Colonic mucosa (tissue), 4 donors: ENCODE measurements at regions not wholly inside any gene's neighbourhood (a gene's known extent, or its start where the extent isn't known, plus 50 kb on each side); places are given as distances from the start of the nearest gene placed in this dataset.

ENCODE experiments used
- DNase-seq: peaks from one replicate; pipeline ENCODE4 v3.0.0-alpha.2; 2020
- H3K27ac ChIP-seq: fragments of 200-600 bp; one replicate; pipeline ENCODE4 v1.8.0; 2021
- H3K27me3 ChIP-seq: fragments of 200-600 bp; one replicate; pipeline ENCODE4 v1.8.0; 2021
- H3K36me3 ChIP-seq: fragments of 200-600 bp; one replicate; pipeline ENCODE4 v1.8.0; 2021
- H3K4me1 ChIP-seq: fragments of 200-600 bp; one replicate; pipeline ENCODE4 v1.8.0; 2021; ENCODE audit warnings: mild to moderate bottlenecking
- H3K4me3 ChIP-seq: fragments of 200-600 bp; one replicate; pipeline ENCODE4 v1.8.0; 2021
- H3K9ac ChIP-seq, 2 donors: one replicate each; pipeline ENCODE4 v1.7.0; 2013; ENCODE audit warnings: control low read depth in 2 of 2, low read depth in 2 of 2, low read length in 2 of 2
- H3K9me3 ChIP-seq: fragments of 200-600 bp; one replicate; pipeline ENCODE4 v1.8.0; 2021
- CTCF ChIP-seq: fragments of 200-600 bp; IDR thresholded peaks from one replicate; pipeline ENCODE4 v1.8.0; 2022; ENCODE audit warnings: antibody characterized with exemption, mild to moderate bottlenecking
- intact Hi-C: fragments of 100-400 bp; cut with DNase I; formaldehyde crosslinking; loops from one replicate; pipeline ENCODE4 v1.14.1; 2022
- donor health status: healthy.
- donor health status: DM: no; HTN: no; CAD: no.
- donor health status: DM: no; HTN: no; CAD: no.

DNA sequence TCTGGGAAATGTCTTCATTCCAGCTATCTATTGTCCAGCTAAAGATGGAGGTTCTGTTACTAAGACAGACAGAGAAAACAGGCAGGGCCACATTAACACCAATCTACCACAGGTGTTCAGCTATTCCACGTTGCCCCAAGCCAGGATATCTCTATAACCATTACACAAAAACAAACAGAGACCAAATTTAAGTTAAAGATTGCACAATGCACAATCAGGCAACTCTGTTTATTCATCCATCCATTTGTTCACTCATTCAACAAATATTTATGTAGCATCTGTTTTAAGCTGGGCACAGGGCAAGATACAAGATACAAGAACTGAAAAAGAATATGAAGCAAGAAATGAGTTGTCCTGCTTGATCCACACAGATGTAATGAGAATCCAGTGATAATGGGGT is 629.0 kb downstream of the MED13L start:
- no peak overlapping the region for H3K4me3 ChIP-seq
- no peaks in the 10 kb centered on the region for H3K27me3 ChIP-seq
- no peaks in the 10 kb centered on the region for H3K4me1 ChIP-seq
- no peak for TF ChIP-seq CTCF
- DNase-seq: no peak
- intact Hi-C loops: no loop called here
- no peak overlapping the region for H3K27ac ChIP-seq
- no peaks in the 10 kb centered on the region for H3K9me3 ChIP-seq
- no peaks in the 10 kb centered on the region for H3K36me3 ChIP-seq
- no peak overlapping the region for H3K9ac ChIP-seq

DNA sequence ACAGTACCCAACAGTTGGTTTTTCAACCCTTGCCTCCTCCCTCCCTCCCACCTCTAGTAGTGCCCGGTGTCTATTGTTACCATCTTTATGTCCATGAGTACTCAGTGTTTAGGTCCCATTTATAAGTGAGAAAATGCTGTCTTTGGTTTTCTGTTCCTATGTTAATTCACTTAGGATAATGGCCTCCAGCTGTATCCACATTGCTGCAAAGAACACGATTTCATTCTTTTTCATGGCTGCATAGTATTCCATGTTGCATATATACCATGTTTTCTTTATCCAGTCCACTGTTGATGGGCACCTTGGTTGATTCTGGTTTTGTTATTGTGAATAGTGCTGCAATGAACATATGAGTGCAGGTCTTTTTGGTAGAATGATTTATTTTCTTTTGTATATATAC is 631.3 kb downstream of the MED13L start:
- Histone ChIP-seq H3K4me3 (no peak overlapping the region), H3K36me3 (no peaks in the 10 kb centered on the region), H3K27ac (no peak overlapping the region), H3K4me1 (no peaks in the 10 kb centered on the region), H3K27me3 (no peaks in the 10 kb centered on the region), H3K9me3 (no peaks in the 10 kb centered on the region), H3K9ac (no peak overlapping the region)
- no peak for DNase-seq
- intact Hi-C loops: no loop called here
- TF ChIP-seq CTCF: no peak

- TF ChIP-seq CTCF: no peak
- intact Hi-C loops: no loop called here
Observed at GRCh38 chr12:115640929-115641328, 636.6 kb downstream of the MED13L start.

DNA sequence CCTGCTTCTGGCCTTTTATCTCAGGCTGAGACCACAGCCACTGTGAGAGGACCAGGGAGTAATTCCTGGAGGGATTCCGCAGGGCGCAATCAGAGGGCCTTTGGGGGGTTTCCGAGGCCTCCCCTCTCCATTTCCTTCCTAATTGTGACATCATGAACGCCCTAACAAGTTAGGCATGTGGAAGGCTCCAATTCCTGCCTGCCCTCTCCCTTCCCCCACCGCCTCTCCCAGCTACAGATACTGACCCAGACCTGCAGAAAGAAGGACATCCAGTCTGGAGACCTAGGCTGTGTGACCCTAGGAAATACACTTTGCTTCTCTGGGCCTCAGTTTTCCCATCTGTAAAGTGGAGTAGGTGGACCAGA is 637.9 kb downstream of the MED13L start:
- intact Hi-C loops: loop anchor here (10.0 kb wide), 1 partner anchor 975 kb away; no protein-coding TSS in a partner anchor
- no peak for DNase-seq
- Histone ChIP-seq H3K27me3 (no peaks in the 10 kb centered on the region), H3K9ac (no peak overlapping the region), H3K9me3 (no peaks in the 10 kb centered on the region), H3K4me1 (no peaks in the 10 kb centered on the region), H3K36me3 (no peaks in the 10 kb centered on the region), H3K27ac (no peak overlapping the region), H3K4me3 (no peak overlapping the region)
- TF ChIP-seq CTCF: no peak

More at GRCh38 chr12:115640929-115641328, 636.6 kb downstream of the MED13L start:
- Histone ChIP-seq H3K9ac (no peak overlapping the region), H3K36me3 (no peaks in the 10 kb centered on the region), H3K27me3 (no peaks in the 10 kb centered on the region), H3K4me1 (no peaks in the 10 kb centered on the region), H3K9me3 (no peaks in the 10 kb centered on the region), H3K4me3 (no peak overlapping the region), H3K27ac (no peak overlapping the region)
- no peak for DNase-seq

DNA sequence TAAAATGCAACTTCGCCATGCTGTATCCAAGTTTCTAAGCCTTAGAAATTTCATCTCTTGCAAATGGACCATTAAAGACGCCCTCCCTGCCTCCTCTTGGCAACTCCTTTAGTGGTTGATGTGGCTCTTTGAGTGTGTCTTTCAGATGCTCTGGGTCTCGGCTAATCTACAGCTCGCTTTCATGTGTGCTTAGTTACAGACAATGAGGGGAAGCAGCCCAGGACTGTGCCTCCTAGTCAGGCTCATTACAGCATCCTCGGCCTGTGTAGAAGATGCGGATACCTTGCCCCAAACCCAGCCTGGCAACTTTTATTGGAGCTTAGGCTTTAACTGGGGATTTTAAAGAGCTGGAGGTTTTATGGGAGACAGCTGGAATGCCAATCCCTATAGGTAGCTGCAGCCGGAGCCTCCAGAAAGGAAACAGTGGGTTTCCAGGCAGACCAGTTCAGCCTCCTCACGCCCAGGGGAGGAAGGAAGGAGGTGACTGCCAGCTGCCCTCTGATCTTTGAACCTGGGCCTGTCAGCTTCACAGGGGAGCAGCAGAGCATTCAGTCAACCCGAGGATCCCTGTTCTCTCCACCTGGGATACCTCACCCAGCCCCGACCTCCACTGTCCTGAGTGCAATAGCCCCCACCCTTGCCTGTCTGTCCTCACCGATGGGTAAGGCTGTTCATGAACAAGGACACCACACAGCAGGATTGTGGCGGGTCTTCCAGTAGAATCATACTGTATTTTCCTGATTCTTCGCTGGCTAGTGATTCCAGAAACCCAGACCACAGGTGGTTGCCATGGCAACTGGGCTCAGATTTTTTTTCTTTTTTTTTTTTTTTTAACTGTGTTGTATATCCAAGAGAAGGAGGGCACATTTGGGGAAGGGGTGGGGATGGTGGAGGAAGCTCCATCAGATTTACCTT is 638.5 kb downstream of the MED13L start:
- peak; percentile 66 for DNase-seq
- intact Hi-C loops: loop anchor here (10.0 kb wide), 1 partner anchor 974 kb away; no protein-coding TSS in a partner anchor

More for the DNA sequence above, 638.5 kb downstream of the MED13L start:
- Histone ChIP-seq H3K27me3 (no peaks in the 10 kb centered on the region), H3K4me1 (no peaks in the 10 kb centered on the region), H3K9ac (no peak overlapping the region), H3K36me3 (no peaks in the 10 kb centered on the region), H3K4me3 (no peak overlapping the region), H3K27ac (no peak overlapping the region), H3K9me3 (no peaks in the 10 kb centered on the region)
- no peak for TF ChIP-seq CTCF
